Keratinocyte (primary cell): ENCODE measurements at regions not wholly inside any gene's neighbourhood (a gene's known extent, or its start where the extent isn't known, plus 50 kb on each side); places are given as distances from the start of the nearest gene placed in this dataset.
"Not testable (repeated sequence)": the region's sequence is repeated elsewhere in the genome, so short reads cannot be mapped to it uniquely, and the experiment has no call there.

ENCODE experiments used
- DNase-seq: peaks from one replicate; pipeline ENCODE4 v3.0.0-alpha.2; 2011; ENCODE audit warnings: low read depth, missing footprints, low spot score
- FAIRE-seq: peaks from 2 replicates; lab custom pipeline; 2011; peaks lifted over from hg19 to GRCh38; lab: Jason Lieb, UNC
- H2AFZ ChIP-seq: 2 replicates; pipeline ENCODE4 v1.6.0; 2012; ENCODE audit warnings: low read length, control low read depth, inconsistent platforms; ENCODE audit not compliant: control insufficient read depth
- H3K27ac ChIP-seq: 2 replicates; pipeline ENCODE4 v1.5.1; 2011; ENCODE audit warnings: low read length; ENCODE audit not compliant: control insufficient read depth, insufficient read depth
- H3K27me3 ChIP-seq: 3 replicates; pipeline ENCODE4 v1.6.0; 2011; ENCODE audit warnings: low read length; ENCODE audit not compliant: control insufficient read depth, insufficient read depth; ENCODE audit errors: extremely low read depth
- H3K36me3 ChIP-seq, 2 experiments: 2 replicates in 1 of 2; 3 replicates in 1 of 2; pipeline ENCODE4 v1.5.1; 2011; ENCODE audit warnings: low read length in 2 of 2, mild to moderate bottlenecking in 1 of 2; ENCODE audit not compliant: control insufficient read depth in 2 of 2, insufficient read depth in 2 of 2; ENCODE audit errors: extremely low read depth in 1 of 2
- H3K4me1 ChIP-seq: 3 replicates; pipeline ENCODE4 v1.5.1; 2011; ENCODE audit warnings: low read length; ENCODE audit not compliant: control insufficient read depth, insufficient read depth; ENCODE audit errors: extremely low read depth
- H3K4me2 ChIP-seq: 3 replicates; pipeline ENCODE4 v1.6.0; 2011; ENCODE audit warnings: low read depth, low read length; ENCODE audit not compliant: control insufficient read depth, insufficient read depth; ENCODE audit errors: extremely low read depth
- H3K4me3 ChIP-seq, 3 experiments: fragments of 200-600 bp in 1 of 3; sonication (generic) in 1 of 3; 2 replicates in 2 of 3; 3 replicates in 1 of 3; pipeline ENCODE4 v1.5.1; 2011 to 2016; ENCODE audit warnings: low read length in 3 of 3, mild to moderate bottlenecking in 3 of 3, control low read depth in 2 of 3, inconsistent platforms in 1 of 3, low read depth in 1 of 3, mixed read lengths in 1 of 3, mixed run types in 1 of 3, moderate library complexity in 1 of 3; ENCODE audit not compliant: control insufficient read depth in 2 of 3, insufficient read depth in 2 of 3; ENCODE audit errors: extremely low read depth in 1 of 3
- H3K79me2 ChIP-seq: 2 replicates; pipeline ENCODE4 v1.6.0; 2012; ENCODE audit warnings: low read length; ENCODE audit not compliant: control insufficient read depth, insufficient read depth
- H3K9ac ChIP-seq: 3 replicates; pipeline ENCODE4 v1.6.0; 2011; ENCODE audit warnings: low read length; ENCODE audit not compliant: control insufficient read depth, insufficient read depth; ENCODE audit errors: extremely low read depth
- H3K9me1 ChIP-seq: 3 replicates; pipeline ENCODE4 v1.6.0; 2011; ENCODE audit warnings: low read length; ENCODE audit not compliant: control insufficient read depth, insufficient read depth; ENCODE audit errors: extremely low read depth
- H3K9me3 ChIP-seq: 2 replicates; pipeline ENCODE4 v1.5.1; 2012; ENCODE audit warnings: low read depth, low read length; ENCODE audit not compliant: control insufficient read depth
- H4K20me1 ChIP-seq: 3 replicates; pipeline ENCODE4 v1.6.0; 2011; ENCODE audit warnings: low read length; ENCODE audit not compliant: control insufficient read depth, insufficient read depth; ENCODE audit errors: extremely low read depth
- CTCF ChIP-seq, 3 experiments: IDR thresholded peaks in 1 of 3; conservative IDR thresholded peaks in 1 of 3; optimal IDR thresholded peaks in 1 of 3; 2 replicates in 2 of 3; 3 replicates in 1 of 3; pipeline versions ENCODE3 to v1.5.1; 2011; ENCODE audit warnings: low read length in 3 of 3, mild to moderate bottlenecking in 3 of 3, moderate library complexity in 2 of 3, control low read depth in 1 of 3, inconsistent platforms in 1 of 3; ENCODE audit not compliant: insufficient read depth in 2 of 3; ENCODE audit errors: extremely low read depth in 1 of 3
- EZH2 ChIP-seq: IDR thresholded peaks from one replicate; pipeline ENCODE4 v1.6.1; 2012; ENCODE audit warnings: inconsistent platforms, mild to moderate bottlenecking, low read length, moderate library complexity
- dilution Hi-C: fragments of 300-500 bp; cut with MboI; formaldehyde crosslinking; loops from one replicate; pipeline ENCODE4 v1.7.0; 2020; ENCODE audit warnings: low sequenced_read_pairs; ENCODE audit not compliant: extremely low pct_ligation_motif_present

GRCh38 chr7:51850126-51850525, 533.5 kb upstream of the COBL start:
- Histone ChIP-seq H3K27ac (no peak overlapping the region), H3K9ac (no peak overlapping the region), H3K4me2 (no peak overlapping the region), H3K79me2 (no peaks in the 10 kb centered on the region), H3K9me3 (no peaks in the 10 kb centered on the region), H2AFZ (no peak overlapping the region), H3K4me1 (no peaks in the 10 kb centered on the region), H3K9me1 (no peaks in the 10 kb centered on the region), H3K36me3 (no peaks in the 10 kb centered on the region), H3K4me3 (no peak overlapping the region), H3K27me3 (no peaks in the 10 kb centered on the region), H4K20me1 (no peaks in the 10 kb centered on the region)
- TF ChIP-seq CTCF (optimal IDR thresholded peaks at IDR 0.05 in 1 of 3, IDR thresholded peaks at IDR 0.05 in 1 of 3, conservative IDR thresholded peaks at IDR 0.05 in 1 of 3; ENCODE audit: extremely low read depth in 1 of 3, insufficient read depth in 2 of 3, low read length in 3 of 3) (no peak), EZH2 (no peak)
- dilution Hi-C loops = no loop called here
- DNase-seq (no peak), FAIRE-seq (no peak)

- no peak overlapping the region for H3K9ac ChIP-seq
- TF ChIP-seq EZH2 = no peak
- no peak for TF ChIP-seq CTCF (optimal IDR thresholded peaks at IDR 0.05 in 1 of 3, IDR thresholded peaks at IDR 0.05 in 1 of 3, conservative IDR thresholded peaks at IDR 0.05 in 1 of 3; ENCODE audit: extremely low read depth in 1 of 3, insufficient read depth in 2 of 3, low read length in 3 of 3)
- H3K9me1 ChIP-seq = no peaks in the 10 kb centered on the region
- no peak overlapping the region for H3K4me3 ChIP-seq
- H3K79me2 ChIP-seq = no peaks in the 10 kb centered on the region
- dilution Hi-C loops = no loop called here
- no peak overlapping the region for H2AFZ ChIP-seq
- H4K20me1 ChIP-seq = no peaks in the 10 kb centered on the region
- H3K27ac ChIP-seq = no peak overlapping the region
- H3K9me3 ChIP-seq = no peaks in the 10 kb centered on the region
- H3K4me2 ChIP-seq = no peak overlapping the region
- no peaks in the 10 kb centered on the region for H3K36me3 ChIP-seq
- H3K27me3 ChIP-seq = no peaks in the 10 kb centered on the region
- no peak for FAIRE-seq
- no peak for DNase-seq
- no peaks in the 10 kb centered on the region for H3K4me1 ChIP-seq
Measured at GRCh38 chr7:51847461-51848134, 531.0 kb upstream of the COBL start.

- not testable (repeated sequence) for H2AFZ ChIP-seq, H3K9ac ChIP-seq, FAIRE-seq
Measured at GRCh38 chr7:51839130-51839529, 522.5 kb upstream of the COBL start.

More at GRCh38 chr7:51839130-51839529, 522.5 kb upstream of the COBL start:
- H3K79me2 ChIP-seq, DNase-seq, H3K27me3 ChIP-seq, H3K9me1 ChIP-seq, H3K36me3 ChIP-seq, H4K20me1 ChIP-seq, H3K4me3 ChIP-seq, dilution Hi-C loops, H3K4me2 ChIP-seq, H3K9me3 ChIP-seq, H3K27ac ChIP-seq, H3K4me1 ChIP-seq: not testable (repeated sequence)
